ENCODE measurements at regions not wholly inside any gene's neighbourhood (a gene's known extent, or its start where the extent isn't known, plus 50 kb on each side); places are given as distances from the start of the nearest gene placed in this dataset.

DNA sequence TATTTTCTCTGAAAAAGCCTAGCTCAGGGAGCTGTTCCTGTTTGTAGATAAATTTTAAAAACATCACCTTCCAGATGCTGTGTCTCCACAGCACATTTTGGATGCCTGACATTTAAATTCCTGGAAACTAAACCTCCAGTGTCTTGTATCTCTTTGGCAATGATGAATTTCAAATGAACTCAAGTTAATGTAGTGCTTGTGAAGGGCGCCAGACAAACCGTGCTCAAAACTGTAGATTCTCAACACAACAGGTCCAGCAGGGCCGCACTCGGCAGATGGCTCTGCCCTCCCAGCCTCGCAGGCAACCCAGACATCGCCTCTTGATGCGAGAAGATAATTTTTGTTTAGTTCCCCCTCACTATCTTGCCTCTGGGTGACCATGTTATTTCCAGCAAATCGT, 432.9 kb downstream of the VRK1 start:
- intact Hi-C loops (cut with DNase I) = no loop called here
- no peaks in the 10 kb centered on the region for H3K36me3 ChIP-seq
- no peak overlapping the region for H3K27ac ChIP-seq (replicated peaks in 1 of 4)
- H3K4me1 ChIP-seq = no peaks in the 10 kb centered on the region
- DNase-seq (ENCODE audit: extremely low spot score) = no peak
- no peak overlapping the region for H3K4me3 ChIP-seq
- 32% methylated on average over 8 of the region's 8 CpGs for WGBS
- TF ChIP-seq POLR2A (IDR thresholded peaks at IDR 0.05; ENCODE audit: low read depth) = no peak
- TF ChIP-seq, protein P1, sequence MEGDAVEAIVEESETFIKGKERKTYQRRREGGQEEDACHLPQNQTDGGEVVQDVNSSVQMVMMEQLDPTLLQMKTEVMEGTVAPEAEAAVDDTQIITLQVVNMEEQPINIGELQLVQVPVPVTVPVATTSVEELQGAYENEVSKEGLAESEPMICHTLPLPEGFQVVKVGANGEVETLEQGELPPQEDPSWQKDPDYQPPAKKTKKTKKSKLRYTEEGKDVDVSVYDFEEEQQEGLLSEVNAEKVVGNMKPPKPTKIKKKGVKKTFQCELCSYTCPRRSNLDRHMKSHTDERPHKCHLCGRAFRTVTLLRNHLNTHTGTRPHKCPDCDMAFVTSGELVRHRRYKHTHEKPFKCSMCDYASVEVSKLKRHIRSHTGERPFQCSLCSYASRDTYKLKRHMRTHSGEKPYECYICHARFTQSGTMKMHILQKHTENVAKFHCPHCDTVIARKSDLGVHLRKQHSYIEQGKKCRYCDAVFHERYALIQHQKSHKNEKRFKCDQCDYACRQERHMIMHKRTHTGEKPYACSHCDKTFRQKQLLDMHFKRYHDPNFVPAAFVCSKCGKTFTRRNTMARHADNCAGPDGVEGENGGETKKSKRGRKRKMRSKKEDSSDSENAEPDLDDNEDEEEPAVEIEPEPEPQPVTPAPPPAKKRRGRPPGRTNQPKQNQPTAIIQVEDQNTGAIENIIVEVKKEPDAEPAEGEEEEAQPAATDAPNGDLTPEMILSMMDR (IDR thresholded peaks at IDR 0.05) = no peak
- no peak for TF ChIP-seq POLR2AphosphoS5 (IDR thresholded peaks at IDR 0.05)
- no peak for TF ChIP-seq EP300 (IDR thresholded peaks at IDR 0.05)
- peaks cover 0 to 26% (median 0%) of the 10 kb centered on the region in 4 donors for H3K27me3 ChIP-seq
- H3K9me3 ChIP-seq = no peaks in the 10 kb centered on the region

- no peaks in the 10 kb centered on the region for H3K9me3 ChIP-seq
- H3K27me3 ChIP-seq = peaks cover 0 to 23% (median 0%) of the 10 kb centered on the region in 4 donors
- H3K4me1 ChIP-seq = no peaks in the 10 kb centered on the region
- no peaks in the 10 kb centered on the region for H3K36me3 ChIP-seq
- intact Hi-C loops (cut with DNase I) = no loop called here
- 51% methylated on average over 9 of the region's 9 CpGs for WGBS
- TF ChIP-seq POLR2A (IDR thresholded peaks at IDR 0.05; ENCODE audit: low read depth) = no peak
- TF ChIP-seq POLR2AphosphoS5 (IDR thresholded peaks at IDR 0.05) = no peak
- TF ChIP-seq, protein P1 (IDR thresholded peaks at IDR 0.05) = no peak
- TF ChIP-seq EP300 (IDR thresholded peaks at IDR 0.05) = no peak
- no peak overlapping the region for H3K4me3 ChIP-seq
- no peak overlapping the region for H3K27ac ChIP-seq (replicated peaks in 1 of 4)
- no peak for DNase-seq (ENCODE audit: extremely low spot score)
Measured at GRCh38 chr14:97233319-97233985, 436.3 kb downstream of the VRK1 start.

- TF ChIP-seq EP300 (IDR thresholded peaks at IDR 0.05) (no peak), POLR2A (IDR thresholded peaks at IDR 0.05; ENCODE audit: low read depth) (no peak), POLR2AphosphoS5 (IDR thresholded peaks at IDR 0.05) (no peak)
- TF ChIP-seq, protein P1 (IDR thresholded peaks at IDR 0.05) = no peak
- intact Hi-C loops (cut with DNase I) = no loop called here
- Histone ChIP-seq H3K36me3 (no peaks in the 10 kb centered on the region), H3K27me3 (no peaks in the 10 kb centered on the region), H3K9me3 (no peaks in the 10 kb centered on the region), H3K4me1 (no peaks in the 10 kb centered on the region), H3K27ac (replicated peaks in 1 of 4) (no peak overlapping the region), H3K4me3 (no peak overlapping the region)
- WGBS = 92% methylated on average over 6 of the region's 7 CpGs
- peak; percentile 83 for DNase-seq (ENCODE audit: extremely low spot score)
Measured at GRCh38 chr14:97246648-97247047, 449.5 kb downstream of the VRK1 start.

DNA sequence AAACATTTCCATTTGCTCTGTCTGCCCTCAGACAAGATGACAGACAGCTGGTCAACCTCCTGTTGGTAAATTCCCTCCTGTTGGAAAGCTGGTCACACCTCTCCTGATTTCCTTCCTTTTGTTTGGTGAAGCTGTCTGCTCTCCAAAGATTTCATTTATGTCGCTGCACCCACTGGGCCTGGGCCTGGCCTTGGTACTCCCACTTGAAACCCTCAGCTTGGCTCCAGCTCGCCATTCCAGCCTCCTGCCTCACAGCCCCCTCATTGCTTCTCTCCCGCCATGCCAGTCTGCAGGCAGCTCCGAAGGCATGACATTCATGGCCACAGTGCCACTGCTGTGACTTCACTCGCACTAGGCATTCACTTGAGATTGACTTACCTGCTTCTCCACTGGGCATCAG, 451.8 kb downstream of the VRK1 start:
- no peaks in the 10 kb centered on the region for H3K27me3 ChIP-seq
- H3K4me1 ChIP-seq = no peaks in the 10 kb centered on the region
- no peak overlapping the region for H3K27ac ChIP-seq (replicated peaks in 1 of 4)
- H3K36me3 ChIP-seq = no peaks in the 10 kb centered on the region
- 81% methylated on average over 5 of the region's 5 CpGs for WGBS
- TF ChIP-seq, protein P1 (IDR thresholded peaks at IDR 0.05) = no peak
- TF ChIP-seq EP300 (IDR thresholded peaks at IDR 0.05) = no peak
- no peak for TF ChIP-seq POLR2AphosphoS5 (IDR thresholded peaks at IDR 0.05)
- no peak for TF ChIP-seq POLR2A (IDR thresholded peaks at IDR 0.05; ENCODE audit: low read depth)
- DNase-seq (ENCODE audit: extremely low spot score) = peak; percentile 88
- H3K9me3 ChIP-seq = peaks cover 0 to 4% (median 0%) of the 10 kb centered on the region in 4 donors
- H3K4me3 ChIP-seq = no peak overlapping the region
- intact Hi-C loops (cut with DNase I) = no loop called here

- no peak overlapping the region for H3K27ac ChIP-seq (replicated peaks in 1 of 4)
- peak; percentile 37 for DNase-seq (ENCODE audit: extremely low spot score)
- H3K4me3 ChIP-seq = no peak overlapping the region
- no peaks in the 10 kb centered on the region for H3K4me1 ChIP-seq
- WGBS = 82% methylated on average over 5 of the region's 5 CpGs
- TF ChIP-seq POLR2AphosphoS5 (IDR thresholded peaks at IDR 0.05) (no peak), EP300 (IDR thresholded peaks at IDR 0.05) (no peak), POLR2A (IDR thresholded peaks at IDR 0.05; ENCODE audit: low read depth) (no peak)
- TF ChIP-seq, protein P1 (IDR thresholded peaks at IDR 0.05) = no peak
- intact Hi-C loops (cut with DNase I) = no loop called here
- H3K27me3 ChIP-seq = no peaks in the 10 kb centered on the region
- peaks cover 0 to 4% (median 0%) of the 10 kb centered on the region in 4 donors for H3K9me3 ChIP-seq
- no peaks in the 10 kb centered on the region for H3K36me3 ChIP-seq
Measured at GRCh38 chr14:97250931-97251330, 453.7 kb downstream of the VRK1 start.
